ENCODE measurements at regions not wholly inside any gene's neighbourhood (a gene's known extent, or its start where the extent isn't known, plus 50 kb on each side); places are given as distances from the start of the nearest gene placed in this dataset.

DNA sequence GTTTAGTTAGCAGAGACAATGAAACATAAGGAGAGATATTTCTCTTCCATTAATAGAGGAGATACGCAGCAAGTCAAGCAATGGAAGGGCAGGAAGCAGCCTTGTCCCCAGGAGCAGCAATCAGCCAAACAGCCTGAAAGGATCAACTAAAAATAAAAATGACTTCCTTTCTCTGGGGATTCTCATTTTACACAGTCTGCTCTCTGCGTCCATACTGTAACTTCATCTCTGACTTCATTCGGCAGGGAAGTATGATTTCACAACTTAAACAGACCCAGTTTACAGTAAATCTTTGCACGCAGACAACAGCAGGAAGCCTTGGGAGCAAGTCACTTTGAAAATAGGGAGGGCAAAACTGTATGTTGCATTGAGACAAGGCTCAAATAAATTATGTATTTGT lies 826.7 kb downstream of the DIAPH3 start:
- Histone ChIP-seq H3K4me3 (ENCODE audit: low read length) (no peak overlapping the region), H3K4me1 (ENCODE audit: insufficient read depth, low read length) (no peaks in the 10 kb centered on the region), H3K9ac (ENCODE audit: low read depth, low read length) (no peak overlapping the region), H3K36me3 (ENCODE audit: insufficient read depth, low read length) (no peaks in the 10 kb centered on the region), H3K27me3 (ENCODE audit: insufficient read depth, low read length) (no peaks in the 10 kb centered on the region), H3K27ac (ENCODE audit: low read depth, low read length) (no peak overlapping the region), H3K9me3 (ENCODE audit: insufficient read depth, low read depth, low read length) (no peaks in the 10 kb centered on the region)
- WGBS: 89% methylated on average over 4 of the region's 4 CpGs

DNA sequence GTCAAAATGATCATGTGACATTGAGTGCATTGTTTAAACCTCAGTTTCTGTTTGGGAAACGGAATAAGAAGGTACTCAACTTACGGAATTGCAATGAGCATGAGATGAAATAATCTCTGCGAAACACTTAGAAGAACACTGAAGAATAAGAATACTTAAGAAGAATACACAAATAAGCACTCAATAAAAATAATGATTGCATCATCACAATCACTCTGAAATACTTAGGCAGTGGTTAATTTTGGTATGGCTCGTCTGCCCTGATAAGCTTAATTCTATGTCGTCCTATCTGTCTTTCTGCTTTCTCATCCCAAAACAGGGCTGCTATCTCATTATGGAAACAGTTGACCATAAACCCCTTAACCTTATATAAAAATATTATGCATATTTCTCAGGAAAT lies 823.6 kb downstream of the DIAPH3 start:
- 0 out of 2 replicates have a peak, but pooled peaks cover 3% of the 10 kb centered on the region for H3K4me1 ChIP-seq (ENCODE audit: insufficient read depth, low read length)
- H3K9ac ChIP-seq (ENCODE audit: low read depth, low read length): no peak overlapping the region
- no peak overlapping the region for H3K4me3 ChIP-seq (ENCODE audit: low read length)
- H3K36me3 ChIP-seq (ENCODE audit: insufficient read depth, low read length): no peaks in the 10 kb centered on the region
- H3K9me3 ChIP-seq (ENCODE audit: insufficient read depth, low read depth, low read length): no peaks in the 10 kb centered on the region
- H3K27me3 ChIP-seq (ENCODE audit: insufficient read depth, low read length): no peaks in the 10 kb centered on the region
- WGBS: 91% methylated on average over 4 of the region's 5 CpGs
- no peak overlapping the region for H3K27ac ChIP-seq (ENCODE audit: low read depth, low read length)

DNA sequence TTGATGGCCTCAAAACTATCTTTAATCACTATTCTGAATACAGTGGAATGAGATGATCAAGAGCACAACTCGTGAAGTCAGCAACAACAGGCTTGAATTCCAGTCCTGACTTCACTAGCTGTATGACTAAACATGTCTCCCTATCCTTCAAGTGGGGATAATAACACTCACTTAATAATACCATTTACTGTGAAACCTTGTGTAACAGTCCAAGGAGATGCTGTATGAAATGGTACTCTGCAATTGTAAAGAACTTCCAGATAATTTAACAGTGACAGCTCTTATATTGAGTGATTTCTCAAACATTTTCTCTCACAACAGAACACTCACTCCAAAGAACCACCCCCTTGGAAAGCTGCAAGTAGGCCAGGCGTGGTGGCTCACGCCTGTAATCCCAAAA lies 823.1 kb downstream of the DIAPH3 start:
- Histone ChIP-seq H3K4me1 (ENCODE audit: insufficient read depth, low read length) (0 out of 2 replicates have a peak, but pooled peaks cover 3% of the 10 kb centered on the region), H3K4me3 (ENCODE audit: low read length) (no peak overlapping the region), H3K27ac (ENCODE audit: low read depth, low read length) (no peak overlapping the region), H3K9me3 (ENCODE audit: insufficient read depth, low read depth, low read length) (no peaks in the 10 kb centered on the region), H3K27me3 (ENCODE audit: insufficient read depth, low read length) (no peaks in the 10 kb centered on the region), H3K36me3 (ENCODE audit: insufficient read depth, low read length) (no peaks in the 10 kb centered on the region), H3K9ac (ENCODE audit: low read depth, low read length) (no peak overlapping the region)
- 72% methylated on average over 3 of the region's 3 CpGs for WGBS

DNA sequence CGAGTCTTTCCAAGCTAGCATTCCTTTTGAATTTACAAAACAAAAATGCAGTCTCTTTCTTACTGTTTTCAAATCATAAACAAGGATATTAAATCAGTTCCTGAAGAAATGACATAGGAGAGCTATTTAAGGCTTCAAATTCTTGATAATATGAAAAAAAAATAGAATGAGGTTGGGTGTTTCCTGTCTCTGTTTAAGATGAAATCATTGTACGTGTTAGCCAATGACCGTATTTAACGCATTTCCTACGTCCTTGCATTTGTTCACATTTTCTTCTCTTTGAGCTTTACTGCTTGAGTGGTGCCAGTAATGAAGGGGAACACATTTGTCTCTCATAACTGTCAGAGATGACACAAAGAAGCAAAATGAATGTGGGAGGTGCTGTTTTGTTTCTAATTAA lies 821.3 kb downstream of the DIAPH3 start:
- WGBS: 92% methylated on average over 5 of the region's 5 CpGs
- H3K27me3 ChIP-seq (ENCODE audit: insufficient read depth, low read length): no peaks in the 10 kb centered on the region
- no peaks in the 10 kb centered on the region for H3K36me3 ChIP-seq (ENCODE audit: insufficient read depth, low read length)
- 0 out of 2 replicates have a peak, but pooled peaks cover 3% of the 10 kb centered on the region for H3K4me1 ChIP-seq (ENCODE audit: insufficient read depth, low read length)
- H3K27ac ChIP-seq (ENCODE audit: low read depth, low read length): no peak overlapping the region
- H3K9ac ChIP-seq (ENCODE audit: low read depth, low read length): no peak overlapping the region
- H3K4me3 ChIP-seq (ENCODE audit: low read length): no peak overlapping the region
- no peaks in the 10 kb centered on the region for H3K9me3 ChIP-seq (ENCODE audit: insufficient read depth, low read depth, low read length)

DNA sequence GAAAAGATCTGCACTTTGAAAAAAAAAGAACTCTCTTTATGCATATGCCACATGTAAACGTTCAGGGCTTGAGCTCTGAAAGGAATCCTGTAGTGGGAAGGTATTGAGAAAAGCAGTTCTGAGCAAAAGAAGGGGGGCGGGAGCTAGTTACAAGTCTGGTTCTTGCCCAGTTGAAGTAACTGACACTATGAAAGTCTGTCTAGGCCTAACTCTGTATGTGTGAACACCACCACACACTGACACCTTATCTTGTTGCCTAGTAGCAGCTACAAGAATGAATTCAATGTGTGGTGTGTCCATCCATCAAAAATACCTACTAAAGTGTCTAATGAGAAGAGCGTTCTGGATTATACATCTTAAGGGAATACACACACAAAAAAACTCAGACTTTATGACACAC lies 820.6 kb downstream of the DIAPH3 start:
- no peaks in the 10 kb centered on the region for H3K36me3 ChIP-seq (ENCODE audit: insufficient read depth, low read length)
- H3K27ac ChIP-seq (ENCODE audit: low read depth, low read length): no peak overlapping the region
- H3K27me3 ChIP-seq (ENCODE audit: insufficient read depth, low read length): no peaks in the 10 kb centered on the region
- 78% methylated on average over 3 of the region's 3 CpGs for WGBS
- no peak overlapping the region for H3K4me3 ChIP-seq (ENCODE audit: low read length)
- H3K9ac ChIP-seq (ENCODE audit: low read depth, low read length): no peak overlapping the region
- H3K4me1 ChIP-seq (ENCODE audit: insufficient read depth, low read length): 0 out of 2 replicates have a peak, but pooled peaks cover 3% of the 10 kb centered on the region
- H3K9me3 ChIP-seq (ENCODE audit: insufficient read depth, low read depth, low read length): no peaks in the 10 kb centered on the region

DNA sequence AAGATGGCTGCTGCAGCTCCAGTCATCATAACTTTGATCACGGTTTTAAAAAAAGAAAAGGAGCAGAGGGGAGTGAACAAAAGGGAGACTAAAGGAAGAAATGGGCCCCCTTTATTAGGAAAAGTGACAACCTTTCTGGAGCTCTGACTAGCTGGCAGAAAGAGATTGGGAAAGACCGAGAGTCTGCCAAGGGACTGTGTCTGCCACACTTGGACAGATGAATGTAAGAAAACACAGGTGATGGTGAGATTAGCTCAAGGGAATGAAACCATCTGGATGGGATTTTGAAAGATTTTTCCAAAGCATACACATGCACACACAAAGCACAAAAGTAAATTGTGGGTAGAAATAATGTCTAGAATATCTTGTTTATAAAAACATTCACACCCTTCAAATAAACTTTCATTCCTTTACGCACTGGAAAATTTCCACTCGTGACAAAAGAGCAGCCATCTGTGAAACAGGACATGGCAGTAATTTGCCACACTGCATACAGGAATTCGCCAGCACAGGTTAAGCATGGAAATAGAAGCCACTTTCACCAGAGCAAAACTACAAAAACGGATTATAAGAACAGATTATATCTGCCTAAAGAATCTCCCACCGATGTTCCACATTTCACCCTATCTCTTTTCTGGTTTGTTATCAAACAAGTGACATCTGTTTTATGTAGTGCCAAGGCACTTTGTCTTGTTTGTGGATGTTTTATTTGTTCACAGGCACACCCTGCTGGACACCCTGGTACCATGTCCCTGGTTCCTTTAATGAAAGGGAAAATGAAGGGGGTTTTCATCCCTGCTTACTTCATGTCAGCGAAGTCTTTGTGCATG lies 819.5 kb downstream of the DIAPH3 start:
- Histone ChIP-seq H3K27me3 (ENCODE audit: insufficient read depth, low read length) (no peaks in the 10 kb centered on the region), H3K4me1 (ENCODE audit: insufficient read depth, low read length) (peaks cover 5% of the 10 kb centered on the region; the same call in 1 of the 2 replicates), H3K9me3 (ENCODE audit: insufficient read depth, low read depth, low read length) (no peaks in the 10 kb centered on the region), H3K9ac (ENCODE audit: low read depth, low read length) (no peak overlapping the region), H3K4me3 (ENCODE audit: low read length) (no peak overlapping the region), H3K27ac (ENCODE audit: low read depth, low read length) (no peak overlapping the region), H3K36me3 (ENCODE audit: insufficient read depth, low read length) (no peaks in the 10 kb centered on the region)
- WGBS: 96% methylated on average over 8 of the region's 8 CpGs

DNA sequence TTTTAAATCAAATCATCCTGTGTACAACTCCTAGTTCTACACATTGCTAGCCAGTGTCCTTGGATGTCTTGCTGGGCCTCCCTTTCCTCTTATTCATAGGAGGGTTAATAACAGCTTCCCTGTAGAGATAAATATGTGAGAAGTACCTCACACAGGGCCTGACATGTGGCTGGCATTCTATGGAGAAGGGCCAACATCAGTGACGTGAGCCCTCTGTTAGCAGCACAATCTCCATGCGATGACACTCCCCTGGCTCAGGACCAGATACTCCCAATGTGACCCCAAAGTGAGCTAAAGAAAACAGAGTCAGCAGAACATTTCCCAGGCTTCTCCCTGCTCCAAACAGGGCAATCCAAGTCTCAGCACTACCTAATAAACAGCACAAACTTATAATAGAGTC lies 818.4 kb downstream of the DIAPH3 start:
- no peak overlapping the region for H3K4me3 ChIP-seq (ENCODE audit: low read length)
- 70% methylated on average over 2 of the region's 2 CpGs for WGBS

DNA sequence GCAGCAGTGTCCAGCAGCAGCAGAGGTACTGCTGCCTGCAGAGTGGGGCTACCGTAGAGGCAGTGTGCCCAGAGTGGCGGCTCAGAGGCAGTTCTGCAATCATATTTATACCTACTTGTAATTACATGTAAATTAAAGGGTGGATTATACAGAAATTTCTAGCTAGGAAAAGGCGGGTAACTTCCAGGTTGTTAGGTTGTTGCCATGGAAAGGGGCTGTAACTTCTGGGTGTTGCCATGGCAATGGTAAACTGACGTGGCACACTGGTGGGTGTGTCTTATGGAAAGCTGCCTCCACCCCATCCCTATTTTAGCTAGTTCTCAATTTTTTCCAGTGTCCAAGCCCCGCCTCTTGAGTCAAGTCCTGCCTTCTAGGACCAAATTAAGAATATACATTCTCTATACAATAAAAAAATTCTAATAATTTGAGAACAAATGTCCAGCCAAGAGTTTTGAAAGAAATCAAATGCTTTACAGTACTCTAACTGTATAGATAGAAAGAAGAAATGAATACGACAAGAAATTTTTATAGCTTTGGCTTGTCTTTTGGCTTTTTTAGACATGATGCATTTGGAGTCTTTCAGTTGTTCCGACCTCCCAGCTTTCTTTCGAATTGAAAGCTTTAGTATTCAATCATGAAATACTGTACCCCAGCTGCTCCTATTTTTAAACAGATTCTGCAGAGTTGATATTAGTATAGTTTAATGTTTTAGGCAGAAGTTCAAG lies 816.6 kb downstream of the DIAPH3 start:
- no peaks in the 10 kb centered on the region for H3K9me3 ChIP-seq (ENCODE audit: insufficient read depth, low read depth, low read length)
- peaks cover 6% of the 10 kb centered on the region; the same call in 1 of the 2 replicates for H3K4me1 ChIP-seq (ENCODE audit: insufficient read depth, low read length)
- H3K9ac ChIP-seq (ENCODE audit: low read depth, low read length): no peak overlapping the region
- H3K27ac ChIP-seq (ENCODE audit: low read depth, low read length): no peak overlapping the region
- no peaks in the 10 kb centered on the region for H3K36me3 ChIP-seq (ENCODE audit: insufficient read depth, low read length)
- WGBS: 90% methylated on average over 4 of the region's 8 CpGs
- no peaks in the 10 kb centered on the region for H3K27me3 ChIP-seq (ENCODE audit: insufficient read depth, low read length)
- no peak overlapping the region for H3K4me3 ChIP-seq (ENCODE audit: low read length)

More for the DNA sequence above, 818.4 kb downstream of the DIAPH3 start:
- H3K27me3 ChIP-seq (ENCODE audit: insufficient read depth, low read length): no peaks in the 10 kb centered on the region
- no peak overlapping the region for H3K27ac ChIP-seq (ENCODE audit: low read depth, low read length)
- no peaks in the 10 kb centered on the region for H3K9me3 ChIP-seq (ENCODE audit: insufficient read depth, low read depth, low read length)
- H3K36me3 ChIP-seq (ENCODE audit: insufficient read depth, low read length): no peaks in the 10 kb centered on the region
- no peak overlapping the region for H3K9ac ChIP-seq (ENCODE audit: low read depth, low read length)
- H3K4me1 ChIP-seq (ENCODE audit: insufficient read depth, low read length): peaks cover 6% of the 10 kb centered on the region; the same call in 1 of the 2 replicates

DNA sequence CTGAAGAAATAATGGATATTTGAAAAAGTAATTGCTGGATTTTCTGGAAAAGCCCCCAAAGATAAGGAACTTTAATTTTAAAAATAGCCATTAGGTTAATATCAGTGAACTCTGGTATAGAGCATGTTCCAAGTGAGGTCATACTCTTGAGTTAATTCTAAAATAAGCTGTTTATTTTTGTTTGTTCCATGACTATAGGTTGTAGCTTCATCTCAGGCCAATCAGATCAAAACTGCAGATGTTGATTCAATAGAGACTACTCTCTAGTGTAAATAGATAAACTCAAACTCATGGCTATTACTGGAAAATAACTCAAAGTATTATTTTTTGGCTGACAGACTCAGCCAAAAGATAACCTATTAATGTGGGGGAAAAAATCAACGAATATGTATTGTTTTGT lies 815.1 kb downstream of the DIAPH3 start:
- H3K4me3 ChIP-seq (ENCODE audit: low read length): no peak overlapping the region
- peaks cover 7% of the 10 kb centered on the region for H3K4me1 ChIP-seq (ENCODE audit: insufficient read depth, low read length)
- WGBS: no CpG with 5 or more reads among the region's 1 CpG
- H3K9ac ChIP-seq (ENCODE audit: low read depth, low read length): no peak overlapping the region
- H3K9me3 ChIP-seq (ENCODE audit: insufficient read depth, low read depth, low read length): no peaks in the 10 kb centered on the region
- no peaks in the 10 kb centered on the region for H3K36me3 ChIP-seq (ENCODE audit: insufficient read depth, low read length)
- no peaks in the 10 kb centered on the region for H3K27me3 ChIP-seq (ENCODE audit: insufficient read depth, low read length)
- H3K27ac ChIP-seq (ENCODE audit: low read depth, low read length): no peak overlapping the region

DNA sequence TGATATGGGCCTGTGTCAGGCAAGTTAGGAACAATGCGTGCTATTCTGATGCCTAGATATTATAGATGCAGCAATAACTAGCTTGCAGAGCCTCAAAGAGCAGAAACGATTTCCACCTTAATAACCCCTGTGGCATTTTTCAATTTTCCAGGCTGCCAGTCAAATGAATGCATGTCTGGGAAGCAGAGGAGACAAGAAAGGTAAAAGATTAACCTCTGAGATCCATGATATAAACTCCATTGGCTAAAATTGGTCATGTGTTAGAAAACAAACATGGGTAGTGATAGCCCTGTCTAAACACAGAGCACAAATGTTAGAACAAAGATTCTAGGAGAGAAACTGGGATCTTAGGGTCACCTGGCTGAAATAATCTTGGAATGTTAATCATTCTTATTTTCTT lies 811.1 kb downstream of the DIAPH3 start:
- H3K27me3 ChIP-seq (ENCODE audit: insufficient read depth, low read length): no peaks in the 10 kb centered on the region
- H3K9ac ChIP-seq (ENCODE audit: low read depth, low read length): no peak overlapping the region
- H3K36me3 ChIP-seq (ENCODE audit: insufficient read depth, low read length): no peaks in the 10 kb centered on the region
- no peak overlapping the region for H3K4me3 ChIP-seq (ENCODE audit: low read length)
- peaks cover 10% of the 10 kb centered on the region for H3K4me1 ChIP-seq (ENCODE audit: insufficient read depth, low read length)
- WGBS: 96% methylated on average over 2 of the region's 2 CpGs
- H3K27ac ChIP-seq (ENCODE audit: low read depth, low read length): peak overlapping the region; percentile 19; the same call in 1 of the 2 replicates
- no peaks in the 10 kb centered on the region for H3K9me3 ChIP-seq (ENCODE audit: insufficient read depth, low read depth, low read length)

DNA sequence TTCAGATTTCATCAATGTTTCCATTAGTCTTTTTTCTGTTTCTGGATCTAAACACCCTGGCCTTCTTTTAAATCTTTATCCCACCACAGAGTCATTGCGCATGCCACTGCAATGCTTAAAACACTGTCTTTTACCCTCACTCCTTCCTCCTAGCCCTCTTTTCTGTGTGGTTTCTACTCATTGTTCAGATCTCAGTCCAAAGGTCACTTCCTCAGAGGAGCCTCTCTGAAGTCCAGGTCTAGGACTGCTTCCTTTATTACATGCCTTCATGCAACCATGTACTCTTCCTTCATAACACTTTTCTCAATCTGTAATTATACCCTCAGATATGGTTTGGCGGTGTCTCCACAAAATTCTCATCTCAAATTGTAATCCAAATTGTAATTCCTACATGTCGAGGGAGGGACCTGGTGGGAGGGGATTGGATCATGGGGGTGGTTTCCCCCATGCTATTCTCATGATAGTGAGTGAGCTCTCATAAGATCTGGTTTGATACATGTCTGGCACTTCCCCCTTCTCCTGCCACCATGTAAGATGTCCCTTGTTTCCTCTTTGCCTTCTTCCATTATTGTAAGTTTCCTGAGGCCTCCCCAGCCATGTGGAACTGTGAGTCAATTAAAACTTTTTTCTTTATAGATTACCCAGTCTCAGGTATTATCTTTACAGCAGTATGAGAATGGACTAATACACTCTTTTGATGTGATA lies 808.9 kb downstream of the DIAPH3 start:
- Histone ChIP-seq H3K4me3 (ENCODE audit: low read length) (no peak overlapping the region), H3K27ac (ENCODE audit: low read depth, low read length) (no peak overlapping the region; the same call in 1 of the 2 replicates)
- 92% methylated on average over 2 of the region's 3 CpGs for WGBS

More for the DNA sequence above, 808.9 kb downstream of the DIAPH3 start:
- Histone ChIP-seq H3K27me3 (ENCODE audit: insufficient read depth, low read length) (no peaks in the 10 kb centered on the region), H3K9me3 (ENCODE audit: insufficient read depth, low read depth, low read length) (no peaks in the 10 kb centered on the region), H3K4me1 (ENCODE audit: insufficient read depth, low read length) (peaks cover 8% of the 10 kb centered on the region; the same call in 1 of the 2 replicates), H3K36me3 (ENCODE audit: insufficient read depth, low read length) (no peaks in the 10 kb centered on the region), H3K9ac (ENCODE audit: low read depth, low read length) (no peak overlapping the region)
